Caki2 (cell line): ENCODE measurements at regions not wholly inside any gene's neighbourhood (a gene's known extent, or its start where the extent isn't known, plus 50 kb on each side); places are given as distances from the start of the nearest gene placed in this dataset.

Experiments
- DNase-seq: peaks from one replicate; pipeline ENCODE4 v3.0.0-alpha.2; 2015; ENCODE audit warnings: low read depth
- in situ Hi-C: cut with HindIII; loops from 2 replicates; pipeline ENCODE4 v1.10.0; 2016; ENCODE audit warnings: low sequenced_read_pairs, low pct_unique_long_range_greater_than_20kb, mixed read lengths

DNA sequence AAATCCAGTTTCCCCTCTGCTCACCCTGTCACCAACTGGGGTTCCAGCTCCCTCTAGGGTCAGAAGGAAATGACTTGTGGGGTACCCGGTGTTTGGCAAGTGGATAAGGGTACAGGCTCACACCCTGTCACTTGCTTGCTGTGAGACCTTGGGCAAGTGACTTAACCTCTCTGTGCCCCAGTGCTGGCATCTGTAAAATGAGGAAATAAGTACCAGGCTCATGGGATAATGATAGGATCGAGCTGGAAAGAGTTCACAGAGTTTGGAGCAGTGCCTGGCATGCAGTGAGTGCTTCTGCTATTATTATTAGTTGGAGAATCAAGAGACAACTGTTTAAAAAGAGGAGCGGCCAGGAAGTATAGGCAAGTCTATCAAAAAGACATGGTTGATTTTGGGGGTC, 53.7 kb upstream of the DLX4 start:
- in situ Hi-C loops, result no loop called here
- DNase-seq, result no peak

DNA sequence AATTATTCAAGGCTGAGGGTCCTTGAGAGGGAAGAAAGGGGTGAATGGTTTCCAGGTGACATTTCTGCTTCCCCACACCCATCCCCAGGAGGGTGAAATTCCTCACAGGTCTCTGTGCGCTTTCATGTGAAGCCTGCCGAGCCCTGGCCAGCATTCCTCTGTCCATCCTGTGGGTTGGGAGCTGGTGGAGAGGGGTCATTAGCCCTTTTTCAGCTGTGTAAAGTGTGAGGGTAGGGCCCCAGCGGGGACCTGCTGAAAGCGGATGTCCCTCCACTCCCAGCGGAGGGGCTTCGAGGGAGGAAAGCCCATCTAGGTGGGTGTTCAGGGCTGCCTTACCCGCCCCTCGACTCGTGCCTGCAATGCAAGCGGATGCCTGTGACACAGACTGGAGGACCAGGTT, 53.3 kb upstream of the DLX4 start:
- in situ Hi-C loops, result no loop called here

DNA sequence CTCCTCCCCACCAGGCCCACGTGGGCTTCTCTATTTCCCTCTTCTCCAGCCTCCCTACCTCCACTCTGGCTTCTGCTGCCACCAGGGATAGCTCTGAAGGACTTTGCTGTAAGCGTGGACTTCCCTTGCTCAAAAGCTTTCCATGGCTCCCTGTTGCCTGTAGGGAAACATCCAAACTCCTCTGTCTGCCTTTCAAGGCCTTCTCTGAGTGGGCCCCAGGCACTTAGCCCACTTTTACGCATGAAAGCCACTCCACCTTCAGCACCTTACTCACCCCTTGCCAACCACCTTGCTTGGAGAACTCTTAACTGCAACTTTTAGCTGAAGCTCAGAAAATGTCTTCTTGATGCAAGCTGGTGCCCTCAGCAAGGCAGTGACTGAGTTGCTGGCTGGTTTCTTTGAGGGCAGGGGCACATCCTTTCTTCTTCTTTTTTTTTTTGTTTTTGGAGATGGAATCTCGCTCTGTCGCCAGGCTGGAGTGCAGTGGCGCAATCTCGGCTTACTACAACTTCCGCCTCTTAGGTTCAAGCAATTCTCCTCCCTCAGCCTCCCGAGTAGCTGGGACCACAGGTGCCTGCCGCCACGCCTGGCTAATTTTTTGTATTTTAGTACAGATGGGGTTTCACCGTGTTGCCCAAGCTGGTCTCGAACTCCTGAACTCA, 52.0 kb upstream of the DLX4 start:
- no peak for DNase-seq
- in situ Hi-C loops, result no loop called here

More for the DNA sequence above, 53.3 kb upstream of the DLX4 start:
- DNase-seq, result no peak

DNA sequence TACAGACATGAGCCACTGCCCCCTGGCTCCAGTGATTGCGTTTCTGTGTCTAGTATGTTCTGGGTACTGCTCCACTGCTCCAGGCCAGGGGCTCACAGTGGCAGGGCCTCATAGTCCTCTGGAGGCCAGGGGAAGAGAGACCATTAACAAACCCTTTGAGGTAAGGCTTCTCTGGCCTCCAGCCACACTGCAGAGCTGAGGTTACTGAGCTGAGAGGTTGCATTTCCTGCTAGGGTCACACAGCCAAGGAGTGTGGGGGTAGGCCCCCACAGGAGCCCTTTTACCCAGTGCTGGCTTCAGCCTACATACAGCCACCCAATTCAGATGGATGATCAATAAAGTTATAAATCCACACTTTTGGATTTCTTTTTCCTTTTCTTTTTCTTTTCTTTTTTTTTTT, 50.4 kb upstream of the DLX4 start:
- in situ Hi-C loops, result no loop called here

More for the DNA sequence above, 50.4 kb upstream of the DLX4 start:
- no peak for DNase-seq
